HG02678 (cell line): ENCODE measurements at regions not wholly inside any gene's neighbourhood (a gene's known extent, or its start where the extent isn't known, plus 50 kb on each side); places are given as distances from the start of the nearest gene placed in this dataset.

Source experiments
- ATAC-seq: cut with Tn5 transposase; IDR thresholded peaks from one replicate; pipeline ENCODE4 v1.9.1; 2021; ENCODE audit warnings: mild to moderate bottlenecking, moderate library complexity; ENCODE audit not compliant: unreplicated experiment

DNA sequence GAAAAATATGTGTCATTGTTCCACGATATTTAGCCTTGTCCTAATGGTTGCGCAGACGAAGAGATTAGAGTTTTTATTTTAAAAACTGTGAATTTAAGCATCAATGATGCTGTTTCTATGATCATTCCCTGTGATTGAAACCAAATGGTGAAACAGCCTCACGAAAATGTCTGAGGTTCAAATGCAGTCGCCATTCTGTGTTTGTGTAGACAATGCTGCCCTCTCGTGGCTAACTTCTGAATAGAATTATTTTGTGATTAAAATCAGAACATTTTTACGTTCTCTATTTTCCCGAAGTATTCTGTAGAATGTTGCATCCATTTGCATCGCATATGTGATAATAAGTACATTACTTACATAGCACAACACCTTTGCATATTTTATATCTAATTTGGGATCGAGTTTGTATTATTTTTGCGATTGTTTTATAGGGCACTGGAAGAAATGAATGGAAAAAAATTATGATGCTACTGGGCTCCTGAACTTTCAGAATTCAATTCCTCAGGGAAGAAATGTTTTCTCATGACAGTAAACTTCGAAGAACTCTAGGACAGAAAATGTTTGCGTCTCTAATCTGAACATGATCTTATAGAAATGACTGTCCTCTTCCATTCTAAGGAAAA, 54.8 kb upstream of the CREB1 start:
- no peak for ATAC-seq

DNA sequence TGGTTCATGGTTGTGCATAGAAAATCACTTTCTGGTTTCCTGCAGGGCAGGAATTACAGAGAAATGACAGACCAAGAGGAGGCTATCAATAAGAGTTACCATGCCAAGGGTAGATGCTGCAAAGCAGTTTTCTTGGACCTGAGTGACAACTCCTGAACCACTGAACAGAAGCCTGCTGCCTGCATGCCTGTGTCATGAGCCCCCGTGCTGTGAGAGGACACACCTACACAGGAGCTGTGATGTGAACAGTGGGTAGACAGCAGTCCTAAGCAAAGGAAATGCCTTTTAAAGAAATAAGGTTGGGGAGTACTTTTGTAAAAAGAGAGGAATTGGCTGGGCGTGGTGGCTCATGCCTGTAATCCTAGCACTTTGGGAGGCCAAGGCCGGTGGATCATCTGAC, 54.2 kb upstream of the CREB1 start:
- no peak for ATAC-seq

DNA sequence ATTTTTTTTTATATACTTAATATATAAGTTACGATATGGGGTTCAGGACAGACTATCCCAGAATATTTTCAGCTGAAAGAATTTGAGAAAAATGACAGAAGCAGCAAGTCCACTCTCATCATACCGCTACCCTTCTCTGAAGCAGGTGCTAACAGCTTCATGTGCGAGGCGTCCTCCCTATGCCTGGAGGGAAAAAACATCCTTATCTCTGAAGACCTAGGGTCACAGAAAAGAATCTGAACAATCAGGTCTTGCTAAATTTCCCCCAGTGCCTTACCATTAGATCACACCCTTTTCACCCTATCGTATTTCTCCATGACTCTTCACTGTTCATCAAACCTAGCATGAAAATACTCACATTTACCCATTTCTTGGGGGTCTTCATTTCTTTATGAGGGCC, 51.9 kb upstream of the CREB1 start:
- no peak for ATAC-seq

DNA sequence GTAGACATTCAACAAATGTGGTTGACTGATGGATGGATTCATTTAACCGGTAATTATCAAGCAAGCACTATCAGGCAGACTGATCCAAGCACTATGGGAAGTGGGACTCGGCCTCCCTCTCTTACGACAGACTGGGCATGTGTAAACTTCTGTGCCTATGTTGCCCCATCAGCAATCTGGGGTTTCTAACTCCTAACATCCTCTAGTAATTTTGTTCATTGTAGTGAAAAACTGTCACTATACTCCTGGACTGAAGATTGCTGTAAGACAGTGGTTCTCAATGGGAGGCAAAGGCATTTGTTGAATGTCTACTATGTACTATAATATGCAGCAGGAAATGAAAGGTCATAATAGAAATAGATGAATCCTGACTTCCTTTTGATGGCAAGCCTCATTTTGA, 51.2 kb upstream of the CREB1 start:
- ATAC-seq, result no peak

DNA sequence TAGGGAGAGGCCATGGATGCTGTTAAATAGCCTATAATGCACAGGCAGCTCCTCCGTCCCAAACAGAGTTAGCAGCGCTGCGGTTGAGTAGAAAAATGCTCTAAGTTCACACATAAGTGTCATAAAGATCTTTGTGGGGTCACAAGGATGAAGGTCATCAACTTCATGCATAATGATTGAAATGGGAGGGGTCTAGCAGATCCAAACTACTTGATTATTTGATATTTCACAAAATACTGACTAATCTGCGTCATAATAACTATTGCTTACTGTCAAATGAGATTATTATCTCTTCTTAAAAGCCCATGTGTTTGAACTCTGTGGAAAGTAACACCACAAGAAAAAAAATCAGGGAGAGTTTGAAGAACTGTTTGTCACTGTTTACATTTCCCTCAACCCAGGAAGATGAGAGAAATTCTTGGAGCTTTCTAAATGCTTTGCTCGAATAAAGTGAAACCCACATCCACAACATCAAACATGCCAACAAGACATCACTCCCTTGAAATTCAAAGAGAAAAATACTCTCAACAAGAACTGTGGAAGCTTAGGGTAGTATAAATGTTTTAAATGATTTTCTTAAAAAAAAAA, 50.5 kb upstream of the CREB1 start:
- no peak for ATAC-seq
